IMR-90 (cell line): ENCODE measurements at regions not wholly inside any gene's neighbourhood (a gene's known extent, or its start where the extent isn't known, plus 50 kb on each side); places are given as distances from the start of the nearest gene placed in this dataset.

ENCODE experiments used
- ATAC-seq: fragments of 200-7000 bp; cut with Tn5 transposase; 2 replicates; pipeline ENCODE4 v1.9.1; 2020; ENCODE audit warnings: low read depth, mild to moderate bottlenecking, moderate library complexity
- BruUV-seq: library from RNA; stranded (reverse); fragments of 400-500 nt; replicated peaks from 2 replicates; lab custom pipeline; 2021; lab: Mats Ljungman, UMichigan
- CTCF ChIA-PET: fragments of 300-600 bp; formaldehyde crosslinking; extraction: SDS; loops from one replicate; lab custom pipeline; 2021; ENCODE audit warnings: antibody characterized with exemption; lab: Yijun Ruan, JAX
- POLR2A ChIA-PET: fragments of 300-600 bp; sonication (Branson Sonifier 250); formaldehyde crosslinking; loops from one replicate; lab custom pipeline; 2022; ENCODE audit warnings: antibody characterized with exemption; ENCODE audit not compliant: unreplicated experiment; lab: Charles Lee
- DNase-seq: peaks from one replicate; pipeline ENCODE4 v3.0.0; 2013
- H2AFZ ChIP-seq: replicated peaks from 2 replicates; pipeline ENCODE3; 2013; ENCODE audit warnings: low read length, mild to moderate bottlenecking; ENCODE audit not compliant: poor library complexity
- H2AK5ac ChIP-seq: 2 replicates; pipeline ENCODE4 v1.6.1; 2013; ENCODE audit warnings: low read depth, low read length, inconsistent platforms
- H2AK9ac ChIP-seq: replicated peaks from 2 replicates; pipeline ENCODE3; 2013; ENCODE audit warnings: mild to moderate bottlenecking, low read depth, low read length, moderate library complexity; ENCODE audit not compliant: poor library complexity
- H2BK120ac ChIP-seq: 2 replicates; pipeline ENCODE4 v1.6.1; 2013; ENCODE audit warnings: low read depth, low read length, inconsistent platforms
- H2BK15ac ChIP-seq: 3 replicates; pipeline ENCODE4 v1.6.1; 2013; ENCODE audit warnings: low read depth, low read length, inconsistent platforms
- H2BK20ac ChIP-seq: 2 replicates; pipeline ENCODE4 v1.6.1; 2013; ENCODE audit warnings: low read depth, mild to moderate bottlenecking, inconsistent platforms, low read length, moderate library complexity
- H2BK5ac ChIP-seq: 2 replicates; pipeline ENCODE4 v1.6.1; 2013; ENCODE audit warnings: mild to moderate bottlenecking, low read depth, low read length, inconsistent platforms; ENCODE audit not compliant: poor library complexity, severe bottlenecking
- H3K14ac ChIP-seq: replicated peaks from 2 replicates; pipeline ENCODE4 v1.6.1; 2013; ENCODE audit warnings: low read depth, low read length, inconsistent platforms
- H3K18ac ChIP-seq: 2 replicates; pipeline ENCODE4 v1.6.1; 2013; ENCODE audit warnings: low read depth, low read length, control low read depth
- H3K23ac ChIP-seq: 2 replicates; pipeline ENCODE4 v1.6.1; 2013; ENCODE audit warnings: low read depth, low read length, inconsistent platforms
- H3K27ac ChIP-seq: 2 replicates; pipeline ENCODE4 v1.5.1; 2013; ENCODE audit warnings: mild to moderate bottlenecking, control low read depth, low read length; ENCODE audit not compliant: insufficient read depth
- H3K27me3 ChIP-seq: 2 replicates; pipeline ENCODE4 v1.6.1; 2013; ENCODE audit warnings: low read length; ENCODE audit not compliant: control insufficient read depth, insufficient read depth
- H3K36me3 ChIP-seq: 2 replicates; pipeline ENCODE4 v1.6.1; 2013; ENCODE audit warnings: low read length, mixed read lengths; ENCODE audit not compliant: control insufficient read depth, insufficient read depth
- H3K4ac ChIP-seq: 2 replicates; pipeline ENCODE4 v1.6.1; 2013; ENCODE audit warnings: low read depth, low read length, inconsistent platforms
- H3K4me1 ChIP-seq: 2 replicates; pipeline ENCODE4 v1.6.1; 2013; ENCODE audit warnings: low read length, mixed read lengths; ENCODE audit not compliant: control insufficient read depth, insufficient read depth
- H3K4me2 ChIP-seq: 2 replicates; pipeline ENCODE4 v1.6.1; 2013; ENCODE audit warnings: low read depth, mild to moderate bottlenecking, control low read depth, low read length, moderate library complexity
- H3K4me3 ChIP-seq: 2 replicates; pipeline ENCODE4 v1.5.1; 2013; ENCODE audit warnings: low read depth, mild to moderate bottlenecking, control low read depth, low read length, moderate library complexity; ENCODE audit not compliant: insufficient read depth
- H3K56ac ChIP-seq: 2 replicates; pipeline ENCODE4 v1.6.1; 2013; ENCODE audit warnings: low read length, inconsistent platforms; ENCODE audit not compliant: insufficient read depth; ENCODE audit errors: extremely low read depth
- H3K79me1 ChIP-seq, 2 experiments: 2 replicates each; pipeline ENCODE4 v1.6.1; 2013; ENCODE audit warnings: low read length in 2 of 2, inconsistent platforms in 1 of 2, low read depth in 1 of 2
- H3K9ac ChIP-seq: 2 replicates; pipeline ENCODE4 v1.6.1; 2013; ENCODE audit warnings: low read depth, low read length, control low read depth
- H3K9me1 ChIP-seq: 2 replicates; pipeline ENCODE4 v1.6.1; 2013; ENCODE audit warnings: low read length, inconsistent platforms; ENCODE audit not compliant: insufficient read depth
- H3K9me3 ChIP-seq: 2 replicates; pipeline ENCODE4 v1.6.1; 2013; ENCODE audit warnings: low read length; ENCODE audit not compliant: control insufficient read depth, insufficient read depth
- H4K20me1 ChIP-seq: 2 replicates; pipeline ENCODE4 v1.6.1; 2013; ENCODE audit warnings: low read length, inconsistent platforms; ENCODE audit not compliant: insufficient read depth
- H4K5ac ChIP-seq: 2 replicates; pipeline ENCODE4 v1.6.1; 2013; ENCODE audit warnings: mild to moderate bottlenecking, low read depth, low read length, control low read depth
- H4K8ac ChIP-seq, 2 experiments: 2 replicates each; pipeline ENCODE4 v1.6.1; 2013; ENCODE audit warnings: low read depth in 2 of 2, low read length in 2 of 2, control low read depth in 1 of 2, inconsistent platforms in 1 of 2
- H4K91ac ChIP-seq: 2 replicates; pipeline ENCODE4 v1.6.1; 2013; ENCODE audit warnings: low read depth, low read length, inconsistent platforms; ENCODE audit not compliant: insufficient read depth
- BHLHE40 ChIP-seq: fragments of 150-350 bp; IDR thresholded peaks from 2 replicates; pipeline ENCODE4 v1.6.1; 2016; ENCODE audit warnings: mild to moderate bottlenecking, low read depth, low read length
- CEBPB ChIP-seq: IDR thresholded peaks from 2 replicates; pipeline ENCODE4 v1.6.1; 2012; ENCODE audit warnings: low read depth, low read length, improper control_type of control experiment
- MAZ ChIP-seq: IDR thresholded peaks from 2 replicates; pipeline ENCODE4 v1.6.1; 2012; ENCODE audit warnings: low read depth, mild to moderate bottlenecking, low read length, improper control_type of control experiment, moderate library complexity, borderline replicate concordance
- MXI1 ChIP-seq: IDR thresholded peaks from 2 replicates; pipeline ENCODE4 v1.6.1; 2012; ENCODE audit warnings: low read depth, mild to moderate bottlenecking, low read length, moderate library complexity, borderline replicate concordance
- NFE2L2 ChIP-seq: fragments of 150-350 bp; IDR thresholded peaks from 2 replicates; pipeline ENCODE4 v1.6.1; 2016; ENCODE audit warnings: low read depth, mild to moderate bottlenecking, low read length
- POLR2A ChIP-seq: IDR thresholded peaks from 2 replicates; pipeline ENCODE4 v1.6.1; 2012; ENCODE audit warnings: mild to moderate bottlenecking, low read depth, low read length
- RAD21 ChIP-seq: IDR thresholded peaks from 2 replicates; pipeline ENCODE4 v1.6.1; 2012; ENCODE audit warnings: low read length, improper control_type of control experiment
- RFX5 ChIP-seq: IDR thresholded peaks from 2 replicates; pipeline ENCODE4 v1.8.0; 2012; ENCODE audit warnings: low read depth, mild to moderate bottlenecking, low read length, moderate library complexity
- WGBS, 2 experiments: methylation state at CpG; one replicate each; pipeline versions ENCODE4 v1.1.5 to v1.1.7; 2013; ENCODE audit warnings: missing lambda C conversion rate in 2 of 2; ENCODE audit not compliant: insufficient read length in 1 of 2; ENCODE audit errors: extremely low coverage in 2 of 2; 5-methylcytosine and 5-hydroxymethylcytosine counted together
- dilution Hi-C: fragments of 300-500 bp; cut with HindIII; formaldehyde crosslinking; loops from one replicate; pipeline ENCODE4 v1.14.3; 2018; ENCODE audit warnings: low sequenced_read_pairs; ENCODE audit not compliant: unreplicated experiment
- in situ Hi-C: fragments of 300-500 bp; cut with MboI; formaldehyde crosslinking; loops from 3 replicates; pipeline ENCODE4 v1.14.3; 2019; ENCODE audit warnings: low sequenced_read_pairs, inconsistent platforms, mixed read lengths
- intact Hi-C: fragments of 100-400 bp; cut with micrococcal nuclease; formaldehyde crosslinking; loops from 2 replicates; pipeline ENCODE4 v1.10.0; 2022
- TF ChIP-seq, protein P1 (sequence below): fragments of 150-350 bp; IDR thresholded peaks from 2 replicates; pipeline ENCODE4 v1.6.1; 2017; ENCODE audit warnings: mild to moderate bottlenecking, antibody characterized with exemption, low read length, low read depth
- TF ChIP-seq, protein P2 (sequence below): fragments of 150-350 bp; IDR thresholded peaks from 2 replicates; pipeline ENCODE4 v1.6.1; 2016; ENCODE audit warnings: low read depth, mild to moderate bottlenecking, low read length, moderate library complexity, borderline replicate concordance

DNA sequence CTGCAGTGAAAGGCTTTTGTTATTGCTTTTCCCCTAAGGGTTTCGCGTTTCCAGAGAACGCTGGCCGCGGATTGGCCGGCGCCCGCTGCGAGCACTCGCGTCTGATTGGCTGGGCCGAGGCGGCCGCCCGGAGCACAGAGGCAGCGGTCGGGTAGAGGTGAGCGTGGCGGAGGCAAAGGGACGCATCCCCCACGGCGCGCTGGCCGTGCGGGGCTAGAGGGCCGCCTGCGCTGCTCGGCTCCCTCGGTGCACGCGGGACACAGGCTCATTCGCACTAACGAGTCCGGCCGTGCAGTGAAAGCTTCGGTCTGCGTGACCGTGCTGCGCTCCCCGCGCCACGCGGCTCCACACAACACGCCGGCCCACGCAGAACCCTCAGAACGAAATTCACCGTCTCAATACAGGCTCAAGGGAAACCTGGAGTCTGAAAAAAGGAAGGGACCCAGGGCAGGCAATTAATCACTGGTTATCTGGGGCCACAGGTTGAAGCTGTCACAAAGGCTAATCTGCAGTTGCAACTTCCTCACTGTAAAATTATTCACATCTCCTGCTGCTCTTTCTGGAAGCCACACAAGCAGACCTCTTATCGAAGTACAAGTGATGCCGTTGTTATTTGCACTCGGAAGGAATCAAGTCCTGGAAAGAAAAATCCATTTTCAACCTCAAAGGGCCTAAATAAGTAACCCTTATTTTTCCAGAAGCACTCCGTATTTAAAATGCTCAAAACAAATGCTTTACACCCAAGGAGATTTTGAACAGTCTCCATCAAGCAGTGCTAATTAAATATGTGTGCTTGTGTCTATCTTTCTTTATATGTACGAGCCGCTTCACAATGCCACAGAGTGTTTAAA is 94.6 kb downstream of the ZNF608 start:
- in situ Hi-C loops (no loop called here), dilution Hi-C loops (no loop called here), intact Hi-C loops (loop anchor here (2.0 to 10.0 kb wide), 6 partner anchors 93 to 981 kb away; no protein-coding TSS in a partner anchor)
- Histone ChIP-seq H2BK20ac (peak overlapping the region; percentile 89), H3K9me1 (peaks cover 14% of the 10 kb centered on the region), H3K18ac (peak overlapping the region; percentile 85), H3K79me1 (peaks cover 30 to 63% of the 10 kb centered on the region in 2 experiments), H2BK120ac (peak overlapping the region; percentile 90), H3K14ac (peak overlapping the region; percentile 71), H3K56ac (peak overlapping the region; percentile 95; the same call in 1 of the 2 replicates), H3K27ac (peak overlapping the region; percentile 82), H3K36me3 (peaks cover 17% of the 10 kb centered on the region), H4K8ac (peak overlapping the region; percentile 55 to 92), H3K4ac (peak overlapping the region; percentile 93), H2AK9ac (peak overlapping the region; percentile 88), H2AFZ (peak overlapping the region; percentile 90), H2AK5ac (peak overlapping the region; percentile 75; the same call in 1 of the 2 replicates), H2BK5ac (peak overlapping the region; percentile 87), H3K27me3 (no peaks in the 10 kb centered on the region), H2BK15ac (peak overlapping the region; percentile 46; the same call in 2 of the 3 replicates), H3K9ac (peak overlapping the region; percentile 61), H3K4me2 (peak overlapping the region; percentile 81), H3K4me3 (peak overlapping the region; percentile 51), H3K4me1 (peaks cover 30% of the 10 kb centered on the region), H4K20me1 (peaks cover 5% of the 10 kb centered on the region; the same call in 1 of the 2 replicates), H4K91ac (peak overlapping the region; percentile 88), H4K5ac (peak overlapping the region; percentile 78), H3K9me3 (no peaks in the 10 kb centered on the region), H3K23ac (peak overlapping the region; percentile 97)
- BruUV-seq, result no TSS peak
- ATAC-seq (peak; percentile 85), DNase-seq (no peak)
- POLR2A ChIA-PET, result interaction anchor here (0.7 to 0.9 kb wide), 2 partner anchors 93 to 579 kb away, joined by 3 to 4 read pairs; no protein-coding TSS in a partner anchor
- WGBS, 2 experiments, result 2% methylated on average over 10 of the region's 54 CpGs; no CpG with 5 or more reads in 1 of the 2 experiments
- TF ChIP-seq POLR2A (peak; percentile 50; the same call in 1 of the 2 replicates), BHLHE40 (no peak), RAD21 (no peak), CEBPB (no peak), NFE2L2 (no peak), RFX5 (0 out of 2 replicates have a peak, but pooled peaks have one; percentile 24), MAZ (no peak), MXI1 (0 out of 2 replicates have a peak, but pooled peaks have one; percentile 54)
- TF ChIP-seq, protein P1, sequence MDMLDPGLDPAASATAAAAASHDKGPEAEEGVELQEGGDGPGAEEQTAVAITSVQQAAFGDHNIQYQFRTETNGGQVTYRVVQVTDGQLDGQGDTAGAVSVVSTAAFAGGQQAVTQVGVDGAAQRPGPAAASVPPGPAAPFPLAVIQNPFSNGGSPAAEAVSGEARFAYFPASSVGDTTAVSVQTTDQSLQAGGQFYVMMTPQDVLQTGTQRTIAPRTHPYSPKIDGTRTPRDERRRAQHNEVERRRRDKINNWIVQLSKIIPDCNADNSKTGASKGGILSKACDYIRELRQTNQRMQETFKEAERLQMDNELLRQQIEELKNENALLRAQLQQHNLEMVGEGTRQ, result no peak
- TF ChIP-seq, protein P2, sequence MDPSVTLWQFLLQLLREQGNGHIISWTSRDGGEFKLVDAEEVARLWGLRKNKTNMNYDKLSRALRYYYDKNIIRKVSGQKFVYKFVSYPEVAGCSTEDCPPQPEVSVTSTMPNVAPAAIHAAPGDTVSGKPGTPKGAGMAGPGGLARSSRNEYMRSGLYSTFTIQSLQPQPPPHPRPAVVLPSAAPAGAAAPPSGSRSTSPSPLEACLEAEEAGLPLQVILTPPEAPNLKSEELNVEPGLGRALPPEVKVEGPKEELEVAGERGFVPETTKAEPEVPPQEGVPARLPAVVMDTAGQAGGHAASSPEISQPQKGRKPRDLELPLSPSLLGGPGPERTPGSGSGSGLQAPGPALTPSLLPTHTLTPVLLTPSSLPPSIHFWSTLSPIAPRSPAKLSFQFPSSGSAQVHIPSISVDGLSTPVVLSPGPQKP, result no peak
- CTCF ChIA-PET, result no interaction called here
